AG09309 (cell line): ENCODE measurements at regions not wholly inside any gene's neighbourhood (a gene's known extent, or its start where the extent isn't known, plus 50 kb on each side); places are given as distances from the start of the nearest gene placed in this dataset.

Experiments
- DNase-seq: peaks from one replicate; pipeline ENCODE4 v3.0.0-alpha.2; 2010; ENCODE audit warnings: low read depth
- H3K4me3 ChIP-seq: 2 replicates; pipeline ENCODE4 v1.5.1; 2011; ENCODE audit warnings: mild to moderate bottlenecking, low read depth, low read length, moderate library complexity; ENCODE audit not compliant: control insufficient read depth
- TF ChIP-seq, protein P1 (sequence below): IDR thresholded peaks from 2 replicates; pipeline ENCODE4 v1.5.1; 2011; ENCODE audit warnings: mild to moderate bottlenecking, low read depth, low read length, inconsistent platforms; ENCODE audit not compliant: insufficient read depth, control insufficient read depth; ENCODE audit errors: missing control alignments

DNA sequence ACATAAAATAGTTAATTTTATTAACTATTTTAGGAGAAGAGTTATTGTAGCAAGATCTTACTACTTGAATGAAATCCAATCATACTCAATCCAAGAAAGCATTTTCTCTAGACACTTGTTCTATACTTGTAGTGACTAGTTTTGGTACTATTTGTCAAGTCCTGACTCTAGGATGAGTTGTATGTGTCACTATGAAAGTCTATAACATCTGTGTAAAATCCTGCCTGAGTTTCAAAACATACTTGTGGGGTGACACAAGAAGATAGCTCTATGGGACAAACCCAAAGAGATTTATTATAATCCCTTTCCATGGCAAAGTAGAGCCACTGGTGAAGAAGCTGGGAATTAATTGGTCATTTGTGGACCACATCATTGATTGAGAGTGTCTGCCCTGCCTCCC lies 1042.2 kb upstream of the ADGRL4 start:
- no peak overlapping the region for H3K4me3 ChIP-seq
- DNase-seq, result no peak
- TF ChIP-seq, protein P1, sequence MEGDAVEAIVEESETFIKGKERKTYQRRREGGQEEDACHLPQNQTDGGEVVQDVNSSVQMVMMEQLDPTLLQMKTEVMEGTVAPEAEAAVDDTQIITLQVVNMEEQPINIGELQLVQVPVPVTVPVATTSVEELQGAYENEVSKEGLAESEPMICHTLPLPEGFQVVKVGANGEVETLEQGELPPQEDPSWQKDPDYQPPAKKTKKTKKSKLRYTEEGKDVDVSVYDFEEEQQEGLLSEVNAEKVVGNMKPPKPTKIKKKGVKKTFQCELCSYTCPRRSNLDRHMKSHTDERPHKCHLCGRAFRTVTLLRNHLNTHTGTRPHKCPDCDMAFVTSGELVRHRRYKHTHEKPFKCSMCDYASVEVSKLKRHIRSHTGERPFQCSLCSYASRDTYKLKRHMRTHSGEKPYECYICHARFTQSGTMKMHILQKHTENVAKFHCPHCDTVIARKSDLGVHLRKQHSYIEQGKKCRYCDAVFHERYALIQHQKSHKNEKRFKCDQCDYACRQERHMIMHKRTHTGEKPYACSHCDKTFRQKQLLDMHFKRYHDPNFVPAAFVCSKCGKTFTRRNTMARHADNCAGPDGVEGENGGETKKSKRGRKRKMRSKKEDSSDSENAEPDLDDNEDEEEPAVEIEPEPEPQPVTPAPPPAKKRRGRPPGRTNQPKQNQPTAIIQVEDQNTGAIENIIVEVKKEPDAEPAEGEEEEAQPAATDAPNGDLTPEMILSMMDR, result no peak

DNA sequence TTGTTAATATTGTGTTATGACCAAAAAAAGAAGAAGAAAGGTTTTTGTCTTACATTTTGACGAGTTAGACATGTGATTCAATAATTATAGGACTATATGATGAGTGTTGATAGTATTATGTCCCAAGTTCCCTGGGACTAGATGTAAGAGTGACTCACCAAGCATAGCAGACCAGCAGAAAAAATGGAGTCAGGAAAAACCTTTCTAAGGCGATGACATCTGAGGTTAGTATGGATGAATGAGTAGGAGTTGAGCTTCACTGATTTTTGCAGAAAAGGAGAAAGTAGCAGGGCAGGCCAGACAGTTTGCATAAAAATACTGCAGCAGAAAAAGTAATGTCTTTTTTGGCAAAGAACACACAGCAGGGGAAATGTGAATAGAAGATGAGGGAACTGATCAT lies 1041.3 kb upstream of the ADGRL4 start:
- no peak for DNase-seq
- TF ChIP-seq, protein P1, result no peak
- H3K4me3 ChIP-seq, result no peak overlapping the region

DNA sequence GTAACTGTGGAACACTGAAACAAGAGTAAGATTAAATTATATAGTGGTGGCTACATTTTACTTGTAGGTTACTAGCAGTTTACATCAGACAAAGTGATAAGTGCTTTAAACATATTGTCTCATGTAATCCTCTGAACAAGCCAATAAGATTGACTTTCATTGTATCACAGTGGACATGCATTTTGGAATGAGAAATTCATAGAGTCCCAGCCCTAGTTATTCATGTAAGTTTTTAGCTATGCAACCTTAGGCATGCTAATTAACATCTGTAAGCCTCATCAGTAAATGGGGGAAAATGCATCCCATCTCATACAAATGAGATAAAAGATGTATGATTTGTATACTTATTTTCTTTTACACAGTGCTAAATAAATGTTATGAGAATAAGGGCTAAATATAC lies 1038.1 kb upstream of the ADGRL4 start:
- no peak for DNase-seq
- TF ChIP-seq, protein P1, result no peak
- no peak overlapping the region for H3K4me3 ChIP-seq

DNA sequence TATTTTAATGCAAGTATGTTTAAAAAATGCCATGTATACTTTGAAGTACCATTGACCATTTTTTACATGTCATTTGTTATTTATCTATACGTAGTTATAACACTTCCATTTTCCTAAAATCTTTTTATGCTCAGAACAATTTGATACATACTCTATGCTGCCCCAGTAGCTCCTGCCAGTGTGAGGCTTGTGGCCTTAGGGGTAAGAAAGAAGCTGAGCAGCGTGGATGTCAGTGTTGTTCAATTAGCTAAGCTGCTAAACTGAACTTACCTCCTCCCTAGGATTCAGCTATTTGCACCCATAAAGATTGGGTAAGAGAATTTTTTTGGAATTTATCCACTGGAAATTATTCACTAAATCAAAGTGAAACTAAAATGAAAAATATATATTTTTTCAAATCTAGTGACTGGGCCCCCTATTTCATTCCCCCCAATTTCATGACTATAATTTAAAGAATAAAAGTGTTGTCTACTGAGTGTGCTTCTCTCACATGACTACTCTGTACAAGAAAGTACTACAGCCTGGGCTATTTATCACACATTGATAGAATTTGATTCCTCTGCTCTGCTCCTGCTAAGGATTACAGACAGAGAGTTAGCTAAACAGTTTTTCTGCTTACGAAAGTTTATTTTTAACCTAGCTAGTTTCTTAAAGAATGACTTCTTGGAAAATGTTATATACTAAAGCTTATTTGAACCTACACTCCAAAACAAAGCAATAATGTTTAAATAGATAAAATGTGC lies 1030.3 kb upstream of the ADGRL4 start:
- DNase-seq, result no peak
- no peak overlapping the region for H3K4me3 ChIP-seq
- TF ChIP-seq, protein P1, result no peak

DNA sequence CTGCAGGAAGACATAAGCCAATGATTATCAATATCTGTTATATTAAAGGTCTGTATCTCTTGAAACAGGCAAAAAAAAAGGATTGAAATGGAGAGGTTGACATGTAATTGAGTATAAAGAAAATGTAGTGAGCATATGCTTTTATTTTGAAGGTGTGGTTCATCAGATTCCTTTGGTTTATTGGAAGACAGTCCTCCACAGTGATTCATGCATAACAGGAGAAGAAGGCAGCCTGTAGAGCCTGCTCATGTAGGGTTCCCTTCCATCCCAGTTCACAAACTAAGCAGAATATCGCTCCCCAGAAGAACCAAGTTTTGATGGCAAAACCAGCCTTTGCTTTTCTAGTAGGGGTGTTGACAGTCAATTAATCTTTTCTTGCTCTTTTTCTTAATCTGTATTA lies 1016.8 kb upstream of the ADGRL4 start:
- no peak for DNase-seq
- TF ChIP-seq, protein P1, result no peak
- no peak overlapping the region for H3K4me3 ChIP-seq

DNA sequence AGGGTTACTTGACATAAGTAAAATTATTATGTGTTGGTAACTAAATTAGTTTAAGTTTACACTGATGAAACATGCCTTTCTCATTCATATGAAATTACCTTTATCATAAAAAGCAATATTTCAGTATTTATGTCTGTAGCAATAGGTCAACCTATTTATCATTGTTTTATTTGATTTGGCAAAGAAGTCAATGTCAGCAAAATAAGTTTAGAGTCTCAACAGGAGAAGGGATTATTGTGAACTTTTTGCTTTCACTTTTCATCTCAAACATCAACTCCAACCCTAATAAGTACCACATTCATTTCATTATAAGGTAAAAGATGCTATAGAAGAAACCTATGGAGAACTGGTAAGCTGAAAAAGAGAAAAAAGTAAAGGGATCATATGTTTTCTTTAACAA lies 1015.4 kb upstream of the ADGRL4 start:
- DNase-seq, result no peak
- H3K4me3 ChIP-seq, result no peak overlapping the region
- TF ChIP-seq, protein P1, result no peak

DNA sequence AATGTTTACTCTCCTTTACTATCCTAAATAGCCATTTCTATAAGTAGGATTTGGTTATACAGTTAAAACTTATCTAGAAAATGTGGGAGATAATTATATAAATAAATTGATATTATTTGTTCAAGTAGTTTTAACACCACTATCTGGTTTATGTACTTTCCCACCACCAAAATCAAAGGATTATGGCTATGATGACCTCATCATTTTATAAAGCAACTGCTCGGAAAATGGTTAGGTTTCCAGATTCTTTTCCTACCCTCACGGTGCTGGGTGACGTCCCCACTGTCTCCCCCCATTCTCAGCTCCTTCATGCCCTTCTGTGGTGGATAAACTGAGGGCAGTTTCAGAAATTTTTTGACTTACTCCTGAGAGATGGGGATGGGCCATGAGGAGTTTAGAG lies 1011.8 kb upstream of the ADGRL4 start:
- no peak overlapping the region for H3K4me3 ChIP-seq
- no peak for DNase-seq
- TF ChIP-seq, protein P1, result no peak
